NCI-H2171 (cell line): ENCODE measurements at regions not wholly inside any gene's neighbourhood (a gene's known extent, or its start where the extent isn't known, plus 50 kb on each side); places are given as distances from the start of the nearest gene placed in this dataset.
"Not testable (repeated sequence)": the region's sequence is repeated elsewhere in the genome, so short reads cannot be mapped to it uniquely, and the experiment has no call there.

Experiments
- DNase-seq: peaks from one replicate; lab custom pipeline; 2025; lab: John Stamatoyannopoulos, UW

DNA sequence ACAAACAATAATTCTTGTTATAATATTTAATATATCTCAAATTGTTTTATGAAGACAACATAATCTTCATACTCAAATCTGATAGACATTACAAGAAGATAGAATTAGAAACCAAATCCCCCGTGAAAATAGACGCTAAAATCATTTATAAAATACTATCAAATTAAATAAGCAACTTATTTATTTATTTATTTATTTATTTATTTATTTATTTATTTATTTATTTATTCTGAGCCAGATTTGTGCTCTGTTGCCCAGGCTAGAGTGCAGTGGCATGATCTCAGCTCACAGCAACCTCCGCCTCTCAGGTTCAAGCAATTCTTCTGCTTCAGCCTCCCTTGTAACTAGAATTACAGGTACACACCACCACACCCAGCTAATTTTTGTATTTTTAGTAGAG is 294.9 kb upstream of the MAGEC2 start:
- DNase-seq: no peak

DNA sequence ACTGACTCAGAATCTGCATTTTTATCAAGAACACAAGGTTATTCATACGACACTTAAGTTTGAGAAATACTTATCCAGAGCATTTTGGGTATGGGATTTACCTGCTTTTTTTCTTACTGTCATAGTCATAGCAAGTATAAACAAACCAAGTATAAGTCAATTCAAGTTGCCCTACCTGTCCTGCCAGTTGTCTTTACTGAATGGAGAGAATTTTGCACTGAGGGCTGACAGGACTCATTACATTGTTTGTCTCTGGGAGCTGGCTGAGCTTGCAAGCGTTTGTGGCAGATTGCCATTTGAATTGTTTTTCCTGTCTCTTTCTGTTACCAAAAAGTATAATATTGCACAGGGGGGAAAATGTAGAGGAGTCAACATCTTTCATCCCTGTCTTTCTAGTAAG is 278.9 kb upstream of the MAGEC2 start:
- no peak for DNase-seq

- DNase-seq: no peak
Observed at GRCh38 chrX:142446349-142446748, 241.3 kb upstream of the MAGEC2 start.

GRCh38 chrX:142428916-142429315 is 223.8 kb upstream of the MAGEC2 start:
- no peak for DNase-seq

DNA sequence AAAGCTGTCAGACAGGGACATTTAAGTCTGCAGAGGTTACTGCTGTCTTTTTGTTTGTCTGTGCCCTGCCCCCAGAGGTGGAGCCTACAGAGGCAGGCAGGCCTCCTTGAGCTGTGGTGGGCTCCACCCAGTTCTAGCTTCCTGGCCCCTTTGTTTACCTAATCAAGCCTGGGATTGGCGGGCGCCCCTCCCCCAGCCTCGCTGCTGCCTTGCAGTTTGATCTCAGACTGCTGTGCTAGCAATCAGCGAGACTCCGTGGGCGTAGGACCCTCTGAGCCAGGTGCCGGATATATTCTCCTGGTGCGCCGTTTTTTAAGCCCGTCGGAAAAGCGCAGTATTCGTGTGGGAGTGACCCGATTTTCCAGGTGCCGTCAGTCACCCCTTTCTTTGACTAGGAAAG is 185.9 kb upstream of the MAGEC2 start:
- DNase-seq: not testable (repeated sequence)

GRCh38 chrX:142363501-142363900 is 158.4 kb upstream of the MAGEC2 start:
- peak; percentile 0 for DNase-seq

GRCh38 chrX:142359331-142359730 is 154.2 kb upstream of the MAGEC2 start:
- DNase-seq: no peak

- no peak for DNase-seq
Observed at GRCh38 chrX:142327182-142327581, 122.1 kb upstream of the MAGEC2 start.

GRCh38 chrX:142312591-142312990 is 107.5 kb upstream of the MAGEC2 start:
- DNase-seq: no peak

DNA sequence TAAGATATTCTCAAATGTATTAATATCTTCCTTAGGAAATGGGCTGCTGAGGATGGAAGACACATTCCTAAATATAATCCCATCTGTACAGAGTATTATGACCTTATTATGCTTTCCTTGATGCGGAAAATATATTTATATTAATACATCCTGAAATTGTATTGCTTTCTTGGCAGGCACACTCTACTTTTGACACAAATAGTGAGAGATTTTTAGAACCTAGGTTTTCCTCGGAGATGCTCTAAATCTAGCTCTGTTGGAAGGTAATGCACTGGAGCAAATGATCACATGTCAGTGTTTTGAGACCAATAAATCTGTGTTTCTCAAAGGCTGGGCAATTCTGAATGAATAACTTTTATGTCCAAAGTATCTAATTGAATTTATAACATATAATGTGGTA is 94.3 kb upstream of the MAGEC2 start:
- DNase-seq: no peak

DNA sequence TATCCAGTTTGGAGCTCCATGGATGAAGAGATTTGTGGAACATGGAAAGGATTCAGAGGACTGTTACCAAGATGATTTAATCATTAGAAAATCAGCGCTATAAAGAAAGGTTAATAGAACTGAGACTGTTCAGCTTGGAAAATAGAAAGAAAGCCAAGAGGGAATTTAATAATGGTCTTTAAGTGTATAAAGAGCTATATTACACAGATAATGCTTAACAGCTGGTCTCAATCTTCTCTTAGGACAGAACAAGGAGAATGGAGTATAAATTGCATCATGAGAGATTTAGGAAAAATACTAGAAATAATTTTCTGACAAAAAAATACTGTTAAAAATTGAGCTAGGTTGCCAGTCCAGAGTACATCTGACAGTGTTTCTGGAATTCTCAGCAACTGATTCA is 91.3 kb upstream of the MAGEC2 start:
- DNase-seq: no peak

DNA sequence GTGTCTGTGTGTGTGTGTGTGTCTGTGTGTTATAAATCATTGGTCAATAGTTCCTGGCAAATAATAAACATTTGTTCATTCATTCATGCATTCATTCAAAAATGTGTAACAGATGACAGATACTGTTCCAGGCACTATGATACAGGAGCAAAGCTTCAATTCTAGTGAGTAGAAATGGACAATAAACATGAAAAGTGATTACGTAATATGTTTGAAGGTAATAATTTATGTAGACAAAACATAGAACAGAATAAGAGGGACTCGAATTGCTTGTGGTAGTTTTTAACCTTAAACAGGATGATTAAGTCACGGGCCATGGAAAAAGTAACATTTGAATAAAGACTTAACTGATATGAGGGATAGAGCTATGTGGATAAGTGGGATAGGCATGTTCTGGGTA is 90.1 kb upstream of the MAGEC2 start:
- DNase-seq: no peak

DNA sequence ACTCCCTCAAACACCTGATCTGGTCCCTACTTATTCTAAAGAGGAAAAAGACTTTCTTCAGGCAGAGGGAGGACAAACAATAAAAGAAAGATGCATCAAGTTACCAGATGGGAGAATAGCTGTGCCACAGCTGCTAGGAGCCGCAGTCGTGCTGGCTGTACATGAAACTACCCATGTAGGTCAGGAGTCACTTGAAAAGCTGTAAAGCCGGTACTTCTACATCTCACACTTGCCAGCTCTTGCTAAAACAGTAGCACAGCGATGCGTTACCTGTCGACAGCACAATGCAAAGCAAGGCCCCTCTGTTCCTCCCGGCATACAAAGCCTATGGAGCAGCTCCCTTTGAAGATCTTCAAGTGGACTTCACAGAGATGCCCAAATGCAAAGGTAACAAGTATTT is 65.1 kb upstream of the MAGEC2 start:
- not testable (repeated sequence) for DNase-seq

DNA sequence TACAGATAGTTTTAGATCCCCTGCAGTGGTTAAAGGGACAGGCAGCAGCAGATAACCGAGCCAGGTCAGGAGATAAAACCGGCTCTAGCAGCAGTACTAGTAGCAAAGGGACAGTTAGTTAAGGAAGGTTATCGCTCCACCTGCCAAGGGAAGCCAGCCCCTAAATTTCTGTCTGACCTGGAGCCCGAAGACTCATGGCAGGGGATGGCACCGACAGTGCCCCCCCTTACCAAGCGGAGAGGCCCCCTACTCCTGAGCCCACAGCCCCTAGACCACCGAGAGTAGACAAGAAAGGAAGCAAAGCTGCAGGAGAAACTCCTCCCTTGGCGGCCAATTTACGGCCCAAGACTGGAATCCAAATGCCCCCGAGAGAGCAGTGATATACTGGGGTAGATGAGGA is 61.3 kb upstream of the MAGEC2 start:
- no peak for DNase-seq

DNA sequence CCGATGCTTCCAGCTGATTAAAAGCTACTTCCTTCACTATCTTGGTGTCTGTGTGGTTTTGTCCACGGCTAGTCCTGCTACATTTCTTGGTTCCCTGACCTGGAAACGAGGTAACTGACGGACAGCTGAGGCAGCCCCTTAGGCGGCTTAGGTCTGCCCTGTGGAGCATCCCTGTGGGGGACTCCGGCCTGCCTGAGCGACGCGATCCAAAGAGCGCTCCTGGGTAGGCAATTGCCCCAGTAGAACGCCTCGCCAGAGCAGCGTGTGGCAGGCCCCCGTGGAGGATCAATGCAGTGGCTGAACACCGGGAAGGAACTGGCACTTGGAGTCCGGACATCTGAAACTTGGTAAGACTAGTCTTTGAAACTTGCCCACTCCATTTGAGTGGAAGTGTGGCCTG is 60.5 kb upstream of the MAGEC2 start:
- DNase-seq: not testable (repeated sequence)

GRCh38 chrX:142256935-142257334 is 51.8 kb upstream of the MAGEC2 start:
- DNase-seq: no peak
